ENCODE measurements at regions not wholly inside any gene's neighbourhood (a gene's known extent, or its start where the extent isn't known, plus 50 kb on each side); places are given as distances from the start of the nearest gene placed in this dataset.
"Not testable (repeated sequence)": the region's sequence is repeated elsewhere in the genome, so short reads cannot be mapped to it uniquely, and the experiment has no call there.

DNA sequence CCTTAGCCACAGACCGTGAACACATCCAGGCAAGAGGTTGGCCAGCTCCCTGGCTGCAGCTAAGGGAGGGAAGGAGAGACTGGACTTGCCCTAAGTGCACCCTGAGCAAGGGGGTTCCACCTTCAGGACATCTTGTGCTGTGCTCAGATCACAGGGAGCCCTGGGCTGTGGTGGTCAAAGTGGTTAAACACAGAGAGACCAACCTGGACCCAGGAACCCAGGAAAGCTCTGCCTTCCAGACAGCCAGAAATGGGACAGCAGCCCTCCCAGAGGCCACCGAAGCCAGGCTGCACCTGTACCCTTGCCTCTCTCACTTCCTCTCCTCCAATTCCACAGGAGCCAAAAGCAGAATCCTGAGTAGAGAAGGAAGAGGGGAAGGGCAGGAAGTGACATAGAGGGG lies 105.2 kb upstream of the TMEM45B start:
- DNase-seq (ENCODE audit: low spot score) (no peak), ATAC-seq (ENCODE audit: low FRiP score) (no peak)
- no peak for TF ChIP-seq CTCF (IDR thresholded peaks at IDR 0.05)

DNA sequence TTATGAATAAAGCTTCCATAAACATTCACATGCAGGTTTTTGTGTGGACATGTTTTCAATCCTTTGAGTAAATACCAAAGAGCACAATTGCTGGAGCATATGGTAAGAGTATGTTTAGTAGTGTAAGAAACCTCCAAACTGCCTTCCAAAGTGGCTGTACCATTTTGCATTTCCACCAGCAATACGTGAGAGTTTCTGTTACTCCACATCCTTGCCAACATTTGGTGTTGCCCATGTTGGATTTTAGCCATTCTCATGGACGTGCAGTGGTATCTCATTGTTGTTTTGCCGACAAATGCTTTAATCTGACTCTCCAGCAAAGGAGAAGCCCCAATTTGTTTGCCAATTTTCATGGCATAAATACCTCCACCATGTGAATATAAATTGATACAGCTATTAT lies 103.9 kb upstream of the TMEM45B start:
- DNase-seq (ENCODE audit: low spot score): no peak
- TF ChIP-seq CTCF (IDR thresholded peaks at IDR 0.05): no peak
- ATAC-seq (ENCODE audit: low FRiP score): no peak

DNA sequence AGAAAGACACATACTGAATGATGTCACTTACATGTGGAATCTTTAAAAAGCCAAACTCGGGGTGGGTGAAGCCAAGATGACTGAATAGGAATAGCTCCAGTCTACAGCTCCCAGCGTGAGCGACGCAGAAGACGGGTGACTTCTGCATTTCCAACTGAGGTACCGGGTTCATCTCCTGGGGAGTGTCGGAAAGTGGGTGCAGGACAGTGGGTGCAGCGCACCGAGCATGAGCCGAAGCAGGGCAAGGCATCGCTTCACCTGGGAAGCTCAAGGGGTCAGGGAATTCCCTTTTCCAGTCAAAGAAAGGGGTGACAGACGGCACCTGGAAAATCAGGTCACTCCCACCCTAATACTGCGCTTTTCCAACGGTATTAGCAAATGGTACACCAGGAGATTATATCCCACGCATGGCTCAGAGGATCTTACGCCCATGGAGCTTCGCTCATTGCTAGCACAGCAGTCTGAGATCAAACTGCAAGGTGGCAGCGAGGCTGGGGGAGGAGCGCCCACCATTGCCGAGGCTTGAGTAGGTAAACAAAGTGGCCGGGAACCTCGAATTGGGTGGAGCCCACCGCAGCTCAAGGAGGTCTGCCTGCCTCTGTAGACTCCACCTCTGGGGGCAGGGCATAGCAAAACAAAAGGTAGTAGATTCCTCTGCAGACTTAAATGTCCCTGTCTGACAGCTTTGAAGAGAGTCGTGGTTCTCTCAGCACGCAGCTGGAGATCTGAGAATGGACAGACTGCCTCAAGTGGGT lies 103.0 kb upstream of the TMEM45B start:
- not testable (repeated sequence) for DNase-seq (ENCODE audit: low spot score); ATAC-seq (ENCODE audit: low FRiP score)

DNA sequence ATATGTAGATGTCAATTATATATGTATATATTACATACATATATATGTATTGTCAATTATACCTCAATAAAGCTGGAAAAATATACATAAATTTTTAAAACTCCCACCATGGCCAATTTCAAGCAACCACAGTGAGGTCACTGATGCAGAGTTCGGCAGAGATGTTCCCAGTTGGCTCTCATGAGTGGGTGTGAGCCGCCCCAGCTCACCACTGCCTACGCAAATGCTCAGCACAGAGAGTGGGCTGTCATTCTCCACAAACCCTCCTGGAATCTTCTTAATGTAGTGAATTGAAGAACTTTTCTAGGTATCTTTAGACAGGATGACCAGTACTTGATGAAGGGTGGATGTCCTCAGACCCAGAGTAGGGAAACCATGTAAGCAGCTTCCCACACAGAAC lies 96.6 kb upstream of the TMEM45B start:
- TF ChIP-seq CTCF (IDR thresholded peaks at IDR 0.05): no peak
- ATAC-seq (ENCODE audit: low FRiP score): no peak
- DNase-seq (ENCODE audit: low spot score): no peak

DNA sequence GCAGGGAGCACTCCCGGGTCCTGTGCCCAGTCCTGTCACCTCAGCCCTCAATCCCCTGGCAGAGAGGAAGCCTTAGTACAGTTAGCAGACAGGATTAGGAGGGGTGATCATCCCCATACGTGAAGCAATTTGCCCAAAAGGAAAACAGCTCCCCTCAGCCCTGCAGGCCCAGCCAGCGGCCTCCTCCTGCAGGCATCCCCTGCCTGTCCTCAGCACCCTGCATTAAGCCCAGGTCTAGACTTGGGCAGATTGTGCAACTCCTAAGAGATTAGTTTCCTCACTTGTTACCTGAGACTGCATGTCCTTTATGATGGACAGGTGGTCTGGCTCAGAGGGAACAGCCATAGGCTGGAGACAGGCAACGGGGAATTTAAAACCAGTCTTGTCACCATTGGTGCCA lies 95.5 kb upstream of the TMEM45B start:
- no peak for TF ChIP-seq CTCF (IDR thresholded peaks at IDR 0.05)
- ATAC-seq (ENCODE audit: low FRiP score) (no peak), DNase-seq (ENCODE audit: low spot score) (no peak)

GRCh38 chr11:129720994-129721393 lies 94.7 kb upstream of the TMEM45B start:
- no peak for TF ChIP-seq CTCF (IDR thresholded peaks at IDR 0.05)
- no peak for DNase-seq (ENCODE audit: low spot score)
- ATAC-seq (ENCODE audit: low FRiP score): no peak

DNA sequence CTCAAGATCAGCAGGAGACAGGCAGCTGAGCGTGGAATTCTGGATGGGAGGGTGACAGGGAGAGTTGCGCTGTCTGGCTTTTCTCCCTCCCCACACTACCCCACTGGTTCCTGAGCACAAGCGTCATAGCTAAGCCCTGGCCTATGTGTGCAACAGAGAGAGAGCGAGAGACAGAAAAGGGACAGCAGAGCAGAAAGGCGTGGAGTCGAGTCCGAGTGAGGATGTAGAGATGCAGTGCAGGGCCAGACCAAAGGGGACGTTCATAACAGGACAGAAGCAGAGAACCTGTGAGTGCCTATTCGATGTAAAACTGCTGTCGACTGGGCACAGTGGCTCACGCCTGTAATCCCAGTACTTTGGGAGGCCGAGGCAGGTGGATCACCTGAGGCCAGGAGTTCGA lies 94.0 kb upstream of the TMEM45B start:
- DNase-seq (ENCODE audit: low spot score) (no peak), ATAC-seq (ENCODE audit: low FRiP score) (no peak)
- no peak for TF ChIP-seq CTCF (IDR thresholded peaks at IDR 0.05)

Measured in omental fat pad (tissue), 3 donors.